Stimulated activated CD4-positive, alpha-beta T cell treated with anti-CD3 and anti-CD28 coated beads, Interleukin-1b, Interleukin-23, amount 100 ng/mL, for 48 hours (primary cell): ENCODE measurements at regions not wholly inside any gene's neighbourhood (a gene's known extent, or its start where the extent isn't known, plus 50 kb on each side); places are given as distances from the start of the nearest gene placed in this dataset.

Experiments used
- DNase-seq: peaks from one replicate; pipeline ENCODE4 v3.0.0-alpha.2; 2020

DNA sequence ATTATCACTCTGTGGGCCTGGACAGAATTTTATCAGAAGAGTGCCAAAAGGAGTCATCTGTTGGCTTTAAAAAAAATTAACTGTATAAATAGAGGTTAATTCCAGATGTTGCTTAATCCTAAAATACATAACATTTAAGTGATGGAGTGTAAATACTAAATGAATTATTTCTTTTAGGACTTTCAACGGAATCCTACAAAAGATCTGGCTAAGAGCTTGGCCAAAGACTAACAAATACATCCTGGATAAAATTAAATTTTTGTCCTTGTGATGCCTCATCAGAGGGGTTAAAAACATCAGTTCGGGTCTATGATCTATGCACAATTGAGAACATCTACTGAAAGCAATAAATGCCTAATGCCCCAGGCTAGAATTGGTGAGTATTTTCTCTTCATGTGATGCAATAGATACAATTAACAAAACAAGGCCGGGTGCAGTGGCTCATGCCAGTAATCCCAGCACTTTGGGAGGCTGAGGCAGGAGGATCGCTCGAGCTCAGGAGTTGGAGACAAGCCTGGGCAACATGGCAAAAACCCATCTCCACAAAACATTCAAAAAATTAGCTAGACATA, 49.8 kb upstream of the RAP1B start:
- no peak for DNase-seq
